HG03175 (cell line): ENCODE measurements at regions not wholly inside any gene's neighbourhood (a gene's known extent, or its start where the extent isn't known, plus 50 kb on each side); places are given as distances from the start of the nearest gene placed in this dataset.

Experiments
- ATAC-seq: cut with Tn5 transposase; IDR thresholded peaks from one replicate; pipeline ENCODE4 v1.9.1; 2021; ENCODE audit warnings: mild to moderate bottlenecking, moderate library complexity; ENCODE audit not compliant: unreplicated experiment

- ATAC-seq = no peak
These were observed 217.0 kb downstream of the OSR1 start for GRCh38 chr2:19141234-19142004.

DNA sequence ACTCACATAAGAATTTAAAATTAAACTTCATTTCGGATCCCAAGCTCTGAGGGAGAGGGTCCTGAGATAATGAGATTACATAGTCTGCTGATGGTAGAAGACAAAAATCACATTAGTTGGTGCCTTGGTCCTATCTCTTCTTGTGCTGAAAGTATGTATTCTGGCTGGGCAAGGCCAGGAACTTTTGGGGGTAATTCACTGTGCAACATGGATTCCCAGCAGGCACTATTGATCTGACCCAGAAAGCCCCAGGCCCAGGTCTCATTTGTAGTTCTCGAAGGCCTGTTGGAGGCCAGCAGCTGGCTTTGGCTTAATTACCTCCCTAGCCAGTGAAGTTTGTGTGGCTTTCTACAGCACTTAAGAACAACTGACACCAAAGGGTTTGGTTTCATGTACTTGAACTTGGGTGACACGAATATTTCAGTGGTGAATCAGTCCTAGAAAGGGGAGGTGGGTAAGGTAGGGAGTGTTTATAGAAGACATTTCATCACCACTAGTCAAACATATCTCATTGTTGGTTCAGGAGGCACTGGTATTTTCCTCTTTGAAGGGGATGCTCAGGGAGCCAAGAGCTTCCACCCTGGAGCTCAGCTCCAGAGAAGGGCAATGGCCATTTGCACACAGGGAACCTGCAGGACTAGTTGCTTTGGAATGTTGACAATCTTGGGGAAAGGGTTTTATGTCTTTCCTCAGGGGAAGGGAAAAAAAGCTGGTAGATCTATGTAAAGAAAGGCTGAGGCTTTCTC is 217.8 kb downstream of the OSR1 start:
- no peak for ATAC-seq

- ATAC-seq = no peak
These were observed 219.0 kb downstream of the OSR1 start for GRCh38 chr2:19139386-19139785.

DNA sequence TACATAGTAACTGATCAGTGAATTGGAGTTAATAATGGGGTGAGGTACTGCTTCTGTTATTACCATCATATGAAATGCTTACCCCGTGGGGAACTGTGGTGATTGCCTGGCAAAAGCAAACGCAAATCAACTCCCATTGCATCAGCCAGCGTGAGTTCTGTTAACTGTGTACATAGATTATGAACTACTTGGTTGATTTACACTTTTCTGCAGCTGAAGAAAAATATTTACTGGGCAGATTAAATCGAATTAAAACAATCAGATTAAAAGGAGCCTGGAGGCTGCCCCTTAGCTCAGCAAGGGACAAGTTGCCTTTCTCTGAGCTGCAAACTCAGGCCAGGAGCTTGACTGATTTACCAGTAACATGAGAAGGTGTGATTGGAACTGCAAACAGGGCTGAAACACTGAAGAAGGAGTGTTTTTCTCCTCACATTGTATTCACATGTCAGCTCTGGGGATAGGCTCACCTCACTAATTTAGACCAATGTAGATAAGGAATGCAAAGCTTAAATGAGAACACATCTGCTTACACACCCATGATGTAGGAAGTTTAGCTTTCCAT is 220.1 kb downstream of the OSR1 start:
- ATAC-seq = no peak

- ATAC-seq = no peak
These were observed 221.0 kb downstream of the OSR1 start for GRCh38 chr2:19137433-19137832.

- no peak for ATAC-seq
These were observed 225.5 kb downstream of the OSR1 start for GRCh38 chr2:19132967-19133366.

DNA sequence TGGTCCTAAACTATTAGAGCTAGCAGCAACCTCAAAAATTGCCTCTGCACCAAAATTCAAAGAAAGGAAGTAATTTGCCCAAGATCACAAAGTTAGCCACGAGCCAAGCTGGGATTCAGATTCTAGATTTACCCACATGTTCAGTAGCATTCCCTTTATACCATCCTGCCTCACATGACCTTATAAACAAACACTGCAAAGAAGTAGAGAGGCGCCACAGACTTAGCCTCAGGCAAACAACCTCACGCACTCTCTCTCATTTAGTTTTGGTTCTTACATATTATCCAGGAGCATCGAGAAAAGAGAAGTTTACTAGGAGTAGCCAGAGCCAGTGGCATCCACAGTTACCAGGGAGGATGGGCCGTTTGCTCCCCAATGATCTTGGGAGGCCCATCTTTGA is 226.6 kb downstream of the OSR1 start:
- no peak for ATAC-seq

DNA sequence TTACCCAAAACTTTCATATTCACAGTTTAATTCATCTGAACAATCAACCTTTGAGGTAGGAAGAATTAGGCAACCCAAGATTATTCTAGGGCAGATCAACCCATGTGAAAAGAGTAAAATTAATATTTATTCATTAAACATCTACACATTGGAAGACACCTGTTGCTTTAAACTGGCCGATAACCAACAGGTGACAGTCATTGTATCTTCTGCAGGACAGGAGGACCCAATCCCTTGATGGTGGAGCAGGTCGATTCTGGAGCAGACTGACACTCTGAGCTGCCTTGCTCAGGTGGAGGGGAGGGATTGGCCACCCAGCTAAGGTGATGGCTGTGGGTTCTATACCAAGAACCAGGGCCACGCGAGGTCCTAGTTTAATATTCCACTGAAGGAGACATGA is 230.3 kb downstream of the OSR1 start:
- no peak for ATAC-seq

- ATAC-seq = no peak
These were observed 230.8 kb downstream of the OSR1 start for GRCh38 chr2:19127616-19128015.

DNA sequence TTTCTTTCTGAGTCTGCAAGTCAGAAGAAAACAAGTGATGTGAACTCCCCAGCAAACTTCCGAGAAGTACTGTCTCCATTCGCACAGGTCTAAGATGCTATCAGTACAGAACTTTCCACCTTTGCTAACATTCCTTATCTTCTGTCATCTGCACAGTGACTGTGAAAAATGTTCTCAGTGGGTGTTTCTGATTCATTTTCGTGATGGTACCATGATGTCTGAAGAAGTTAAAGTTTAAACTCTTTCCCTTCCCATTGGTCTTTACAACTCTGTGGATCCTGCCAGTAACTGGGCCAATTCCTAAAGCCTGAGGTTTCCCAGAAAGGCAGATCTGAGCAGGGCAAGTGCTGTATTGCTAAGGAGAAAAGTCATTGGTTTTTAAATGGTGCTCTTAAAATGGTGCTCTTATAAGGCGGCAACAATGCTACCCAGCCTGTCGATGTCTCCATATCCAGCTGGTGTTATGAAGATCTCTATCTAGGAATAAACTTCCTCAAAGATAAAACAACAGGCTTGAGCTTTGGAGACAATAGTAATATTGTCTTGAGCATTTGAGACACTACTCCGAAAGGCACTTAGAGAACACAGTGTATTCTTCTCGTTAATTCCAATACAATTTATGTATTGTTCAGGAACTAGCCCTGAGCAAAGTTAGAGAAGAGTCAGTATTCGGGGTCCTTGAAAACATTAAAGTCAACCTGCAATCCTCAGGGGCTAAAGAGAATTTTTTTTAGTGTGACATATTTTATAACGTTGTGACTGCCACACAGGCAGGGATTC is 232.3 kb downstream of the OSR1 start:
- ATAC-seq = no peak

DNA sequence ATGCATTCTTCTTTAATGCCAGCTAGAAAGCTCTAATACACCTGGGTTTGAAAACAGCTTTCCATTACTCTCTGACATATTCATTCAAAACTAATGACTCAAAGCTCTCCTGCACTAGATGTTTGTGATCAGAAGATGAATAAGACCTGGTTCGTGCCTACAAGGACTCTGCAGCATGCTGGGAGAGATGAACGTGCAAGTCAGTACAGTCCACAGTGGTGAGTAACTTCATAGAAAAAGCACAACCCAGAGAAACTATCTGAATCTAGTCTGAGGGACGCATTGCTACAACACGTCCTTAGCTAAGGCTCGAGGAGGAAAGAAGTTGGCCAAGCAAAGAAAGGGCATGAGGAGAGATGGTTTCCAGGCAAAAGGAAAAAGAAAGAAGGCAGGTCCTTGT is 234.3 kb downstream of the OSR1 start:
- ATAC-seq = no peak

- ATAC-seq = no peak
These were observed 234.9 kb downstream of the OSR1 start for GRCh38 chr2:19123556-19123955.

DNA sequence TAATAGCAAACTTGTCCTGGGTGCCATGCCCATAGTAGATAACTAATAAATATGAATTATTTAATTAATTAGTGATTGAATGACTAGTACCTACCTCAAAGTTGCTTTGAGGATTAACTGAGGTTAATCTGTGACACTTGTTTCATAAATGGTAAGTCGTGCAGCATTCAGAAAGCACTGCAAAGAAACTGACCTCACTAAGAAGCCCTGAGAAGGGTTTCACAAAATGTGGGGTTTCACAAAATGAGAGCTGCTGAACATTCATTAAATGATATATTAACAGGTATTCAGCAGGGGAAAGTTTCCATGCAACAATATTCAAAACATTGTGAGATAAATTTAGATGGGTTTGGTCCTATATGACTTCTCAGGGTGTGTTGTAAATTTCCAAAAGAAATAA is 236.2 kb downstream of the OSR1 start:
- ATAC-seq = no peak

GRCh38 chr2:19120941-19121750 is 237.3 kb downstream of the OSR1 start:
- ATAC-seq = no peak

DNA sequence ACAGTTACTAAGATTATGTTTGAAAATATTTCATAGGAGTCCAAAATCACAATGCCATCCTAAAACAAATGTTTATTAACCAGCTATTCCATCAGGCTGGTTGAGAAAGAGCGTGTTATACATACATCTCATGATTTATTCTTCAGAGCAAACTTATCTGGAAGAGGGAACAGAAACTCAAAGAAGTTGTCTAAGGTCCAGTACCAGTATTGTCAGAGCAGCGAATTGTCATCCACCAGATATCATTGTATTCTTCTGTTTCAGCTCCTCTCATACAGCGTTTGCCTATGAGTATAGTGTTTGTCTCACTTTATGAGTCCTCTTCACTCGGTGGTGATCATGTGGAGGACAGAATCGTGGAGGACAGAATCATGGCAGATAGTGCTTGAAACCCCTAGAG is 238.2 kb downstream of the OSR1 start:
- no peak for ATAC-seq

DNA sequence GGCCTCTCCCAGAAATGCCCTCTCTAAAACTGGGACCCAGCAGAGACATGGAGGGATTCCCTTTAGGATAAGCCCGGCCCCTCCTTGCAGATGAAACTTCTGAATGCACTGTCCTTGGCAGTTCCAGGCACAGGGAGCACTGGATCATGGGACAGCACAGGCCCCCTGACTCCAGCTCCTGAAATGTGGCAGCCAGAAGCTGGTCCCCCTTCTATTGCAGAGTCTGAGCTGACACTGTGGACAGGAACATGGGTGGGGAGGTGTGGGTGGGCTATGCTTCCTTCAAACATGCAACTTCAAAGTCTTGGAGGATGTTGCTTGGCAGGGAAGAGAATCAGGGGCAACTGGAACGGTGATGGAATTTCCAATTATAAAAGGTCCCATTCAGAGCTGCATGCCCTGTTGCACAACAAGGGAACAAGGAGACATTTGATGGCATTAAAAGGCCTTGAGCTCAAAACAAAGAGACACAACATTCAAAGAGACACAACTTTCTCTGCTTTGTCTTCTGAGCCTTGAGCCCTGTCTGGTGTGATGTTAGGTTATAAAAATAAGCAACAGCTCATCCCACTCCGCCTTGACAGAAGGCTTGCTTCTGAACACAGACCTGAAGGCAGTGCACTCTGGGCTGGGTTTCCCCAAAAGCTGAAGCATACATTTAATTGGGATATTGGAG is 239.0 kb downstream of the OSR1 start:
- ATAC-seq = no peak

DNA sequence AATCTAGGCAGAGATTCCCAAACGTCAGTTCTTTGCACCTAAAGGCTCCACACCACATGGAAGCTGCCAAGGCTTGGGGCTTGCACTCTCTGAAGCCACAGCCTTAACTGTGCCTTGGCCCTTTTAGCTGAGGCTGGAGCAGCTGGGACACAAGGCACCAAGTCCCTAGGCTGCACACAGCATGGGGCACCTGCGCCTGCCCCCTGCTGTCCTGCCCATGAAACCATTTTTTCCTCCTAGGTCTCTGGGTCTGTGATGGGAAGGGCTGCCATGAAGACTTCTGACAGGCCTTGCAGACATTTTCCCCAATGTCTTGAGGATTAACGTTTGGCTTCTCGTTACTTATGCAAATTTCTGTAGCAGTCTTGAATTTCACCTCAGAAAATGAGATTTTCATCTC is 241.5 kb downstream of the OSR1 start:
- no peak for ATAC-seq

DNA sequence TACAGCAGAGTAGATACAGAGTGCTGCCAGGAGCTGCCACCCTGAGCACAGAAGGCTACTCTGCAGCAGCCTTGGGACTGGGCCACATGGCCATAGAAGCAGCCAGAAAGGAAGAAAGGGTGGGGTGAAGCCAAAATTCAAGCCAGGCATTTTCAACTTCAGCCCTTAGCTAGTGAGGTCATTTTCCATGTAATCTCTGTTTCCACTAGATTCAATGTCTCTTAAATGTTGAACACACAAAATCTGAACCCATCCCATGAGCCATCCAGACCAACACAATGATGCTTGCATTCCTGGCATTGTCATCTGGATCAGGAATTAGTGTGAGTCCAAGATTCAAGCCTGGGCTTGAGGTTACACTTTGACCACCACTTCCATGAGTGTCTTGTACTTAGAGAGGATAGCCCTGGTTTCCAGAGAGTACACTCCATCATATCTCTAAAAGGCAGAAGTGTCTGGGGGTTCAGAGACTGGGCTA is 243.6 kb downstream of the OSR1 start:
- ATAC-seq = no peak

DNA sequence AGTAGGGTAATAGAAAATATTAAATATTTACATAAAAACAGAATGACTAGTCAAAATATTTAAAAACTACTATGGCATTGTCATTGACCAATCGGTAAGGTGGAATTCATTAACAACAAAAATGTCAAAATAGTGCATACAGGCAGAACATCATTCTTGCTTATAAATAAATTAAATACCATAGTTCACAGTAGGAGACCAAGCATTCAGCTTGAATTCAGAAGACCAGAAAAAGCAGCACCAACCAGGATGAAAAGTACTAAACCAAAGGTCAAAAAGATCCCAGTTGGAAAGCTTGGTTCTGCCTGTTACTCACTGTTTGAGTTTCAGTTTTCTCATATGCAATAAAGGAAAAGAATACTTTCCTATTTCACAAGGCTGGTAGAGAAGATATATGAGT is 244.3 kb downstream of the OSR1 start:
- ATAC-seq = no peak

DNA sequence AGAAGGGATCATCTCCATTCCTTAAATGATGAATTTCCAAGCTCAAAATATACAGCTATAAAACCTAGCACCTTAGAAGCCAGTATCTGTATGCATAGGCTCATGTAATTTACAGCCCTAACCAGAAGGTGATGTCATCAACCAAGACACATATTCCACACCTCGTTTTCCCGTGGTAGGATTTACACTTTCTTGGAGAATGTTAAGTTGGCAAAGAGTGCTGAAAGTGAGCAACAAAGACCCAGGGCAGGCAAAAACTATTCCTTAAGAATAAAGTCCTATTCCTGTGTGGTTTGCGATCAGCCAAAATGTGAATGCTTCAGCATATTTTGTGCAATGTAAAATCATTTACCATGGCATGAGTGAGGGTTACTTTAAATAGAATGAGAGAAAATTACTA is 247.1 kb downstream of the OSR1 start:
- ATAC-seq = no peak
